ENCODE measurements at regions not wholly inside any gene's neighbourhood (a gene's known extent, or its start where the extent isn't known, plus 50 kb on each side); places are given as distances from the start of the nearest gene placed in this dataset.

GRCh38 chr12:125634813-125635212 is 569.6 kb downstream of the AACS start:
- Histone ChIP-seq H3K27me3 (replicated peaks in 2 of 5; ENCODE audit: control insufficient read depth in 4 of 5, insufficient read depth in 5 of 5, low read length in 4 of 5) (no peaks in the 10 kb centered on the region), H3K36me3 (ENCODE audit: control insufficient read depth in 4 of 4, insufficient read depth in 4 of 4, low read length in 3 of 4) (no peaks in the 10 kb centered on the region), H3K4me1 (ENCODE audit: control extremely low read depth in 1 of 4, control insufficient read depth in 4 of 4, insufficient read depth in 4 of 4, low read length in 3 of 4) (no peaks in the 10 kb centered on the region), H3K27ac (ENCODE audit: insufficient read depth in 1 of 2, low read depth in 1 of 2, low read length in 2 of 2, poor library complexity in 1 of 2, severe bottlenecking in 2 of 2) (no peak overlapping the region), H3K9me3 (ENCODE audit: control extremely low read depth in 1 of 5, control insufficient read depth in 4 of 5, insufficient read depth in 2 of 5, low read depth in 1 of 5, low read length in 4 of 5) (peaks cover 0 to 3% (median 0%) of the 10 kb centered on the region in 5 experiments), H3K4me3 (ENCODE audit: control insufficient read depth in 1 of 7, extremely low read depth in 1 of 7, insufficient read depth in 4 of 7, low read depth in 2 of 7, low read length in 6 of 7) (no peak overlapping the region)
- 100% methylated on average over 1 of the region's 1 CpG for WGBS (ENCODE audit: insufficient coverage)
- CTCF ChIA-PET, result no interaction called here
- DNase-seq, result no peak
- POLR2A ChIA-PET, result no interaction called here

- H3K36me3 ChIP-seq (ENCODE audit: control insufficient read depth in 4 of 4, insufficient read depth in 4 of 4, low read length in 3 of 4), result no peaks in the 10 kb centered on the region
- POLR2A ChIA-PET, result no interaction called here
- H3K4me3 ChIP-seq (ENCODE audit: control insufficient read depth in 1 of 7, extremely low read depth in 1 of 7, insufficient read depth in 4 of 7, low read depth in 2 of 7, low read length in 6 of 7), result no peak overlapping the region
- no peaks in the 10 kb centered on the region for H3K27me3 ChIP-seq (replicated peaks in 2 of 5; ENCODE audit: control insufficient read depth in 4 of 5, insufficient read depth in 5 of 5, low read length in 4 of 5)
- H3K9me3 ChIP-seq (ENCODE audit: control extremely low read depth in 1 of 5, control insufficient read depth in 4 of 5, insufficient read depth in 2 of 5, low read depth in 1 of 5, low read length in 4 of 5), result no peaks in the 10 kb centered on the region
- 92% methylated on average over 10 of the region's 13 CpGs for WGBS (ENCODE audit: insufficient coverage)
- CTCF ChIA-PET, result no interaction called here
- no peak overlapping the region for H3K27ac ChIP-seq (ENCODE audit: insufficient read depth in 1 of 2, low read depth in 1 of 2, low read length in 2 of 2, poor library complexity in 1 of 2, severe bottlenecking in 2 of 2)
- H3K4me1 ChIP-seq (ENCODE audit: control extremely low read depth in 1 of 4, control insufficient read depth in 4 of 4, insufficient read depth in 4 of 4, low read length in 3 of 4), result no peaks in the 10 kb centered on the region
- no peak for DNase-seq
These were observed 574.6 kb downstream of the AACS start for GRCh38 chr12:125639826-125640225.

- no peak for DNase-seq
- no peaks in the 10 kb centered on the region for H3K9me3 ChIP-seq (ENCODE audit: control extremely low read depth in 1 of 5, control insufficient read depth in 4 of 5, insufficient read depth in 2 of 5, low read depth in 1 of 5, low read length in 4 of 5)
- no peaks in the 10 kb centered on the region for H3K36me3 ChIP-seq (ENCODE audit: control insufficient read depth in 4 of 4, insufficient read depth in 4 of 4, low read length in 3 of 4)
- no peak overlapping the region for H3K27ac ChIP-seq (ENCODE audit: insufficient read depth in 1 of 2, low read depth in 1 of 2, low read length in 2 of 2, poor library complexity in 1 of 2, severe bottlenecking in 2 of 2)
- no peak overlapping the region for H3K4me3 ChIP-seq (ENCODE audit: control insufficient read depth in 1 of 7, extremely low read depth in 1 of 7, insufficient read depth in 4 of 7, low read depth in 2 of 7, low read length in 6 of 7)
- no peaks in the 10 kb centered on the region for H3K4me1 ChIP-seq (ENCODE audit: control extremely low read depth in 1 of 4, control insufficient read depth in 4 of 4, insufficient read depth in 4 of 4, low read length in 3 of 4)
- WGBS (ENCODE audit: insufficient coverage), result 100% methylated on average over 1 of the region's 2 CpGs
- ChIA-PET POLR2A (no interaction called here), CTCF (no interaction called here)
- H3K27me3 ChIP-seq (replicated peaks in 2 of 5; ENCODE audit: control insufficient read depth in 4 of 5, insufficient read depth in 5 of 5, low read length in 4 of 5), result peaks cover 0 to 3% (median 0%) of the 10 kb centered on the region in 5 experiments
These were observed 577.8 kb downstream of the AACS start for GRCh38 chr12:125643055-125643454.

GRCh38 chr12:125645724-125646123 is 580.5 kb downstream of the AACS start:
- DNase-seq, result no peak
- Histone ChIP-seq H3K9me3 (ENCODE audit: control extremely low read depth in 1 of 5, control insufficient read depth in 4 of 5, insufficient read depth in 2 of 5, low read depth in 1 of 5, low read length in 4 of 5) (no peaks in the 10 kb centered on the region), H3K36me3 (ENCODE audit: control insufficient read depth in 4 of 4, insufficient read depth in 4 of 4, low read length in 3 of 4) (no peaks in the 10 kb centered on the region), H3K4me3 (ENCODE audit: control insufficient read depth in 1 of 7, extremely low read depth in 1 of 7, insufficient read depth in 4 of 7, low read depth in 2 of 7, low read length in 6 of 7) (no peak overlapping the region), H3K27ac (ENCODE audit: insufficient read depth in 1 of 2, low read depth in 1 of 2, low read length in 2 of 2, poor library complexity in 1 of 2, severe bottlenecking in 2 of 2) (no peak overlapping the region), H3K4me1 (ENCODE audit: control extremely low read depth in 1 of 4, control insufficient read depth in 4 of 4, insufficient read depth in 4 of 4, low read length in 3 of 4) (no peaks in the 10 kb centered on the region), H3K27me3 (replicated peaks in 2 of 5; ENCODE audit: control insufficient read depth in 4 of 5, insufficient read depth in 5 of 5, low read length in 4 of 5) (peaks cover 0 to 3% (median 0%) of the 10 kb centered on the region in 5 experiments)
- CTCF ChIA-PET, result no interaction called here
- POLR2A ChIA-PET, result no interaction called here
- 88% methylated on average over 5 of the region's 5 CpGs for WGBS (ENCODE audit: insufficient coverage)

- DNase-seq, result no peak
- ChIA-PET CTCF (no interaction called here), POLR2A (no interaction called here)
- H3K4me1 ChIP-seq (ENCODE audit: control extremely low read depth in 1 of 4, control insufficient read depth in 4 of 4, insufficient read depth in 4 of 4, low read length in 3 of 4), result peaks cover 0 to 25% (median 6%) of the 10 kb centered on the region in 4 experiments
- no peaks in the 10 kb centered on the region for H3K36me3 ChIP-seq (ENCODE audit: control insufficient read depth in 4 of 4, insufficient read depth in 4 of 4, low read length in 3 of 4)
- no peak overlapping the region for H3K4me3 ChIP-seq (ENCODE audit: control insufficient read depth in 1 of 7, extremely low read depth in 1 of 7, insufficient read depth in 4 of 7, low read depth in 2 of 7, low read length in 6 of 7)
- H3K27me3 ChIP-seq (replicated peaks in 2 of 5; ENCODE audit: control insufficient read depth in 4 of 5, insufficient read depth in 5 of 5, low read length in 4 of 5), result peaks cover 0 to 3% (median 0%) of the 10 kb centered on the region in 5 experiments
- no peak overlapping the region for H3K27ac ChIP-seq (ENCODE audit: insufficient read depth in 1 of 2, low read depth in 1 of 2, low read length in 2 of 2, poor library complexity in 1 of 2, severe bottlenecking in 2 of 2)
- H3K9me3 ChIP-seq (ENCODE audit: control extremely low read depth in 1 of 5, control insufficient read depth in 4 of 5, insufficient read depth in 2 of 5, low read depth in 1 of 5, low read length in 4 of 5), result no peaks in the 10 kb centered on the region
- 98% methylated on average over 18 of the region's 19 CpGs for WGBS (ENCODE audit: insufficient coverage)
These were observed 585.4 kb downstream of the AACS start for GRCh38 chr12:125650587-125650986.

GRCh38 chr12:125651625-125652024 is 586.4 kb downstream of the AACS start:
- CTCF ChIA-PET, result interaction anchor here (0.6 kb wide), 1 partner anchor 484 kb away, joined by 4 read pairs; no protein-coding TSS in a partner anchor
- 100% methylated on average over 3 of the region's 4 CpGs for WGBS (ENCODE audit: insufficient coverage)

GRCh38 chr12:125652681-125653080 is 587.4 kb downstream of the AACS start:
- POLR2A ChIA-PET, result no interaction called here
- H3K4me3 ChIP-seq (ENCODE audit: control insufficient read depth in 1 of 7, extremely low read depth in 1 of 7, insufficient read depth in 4 of 7, low read depth in 2 of 7, low read length in 6 of 7), result no peak overlapping the region
- no peaks in the 10 kb centered on the region for H3K9me3 ChIP-seq (ENCODE audit: control extremely low read depth in 1 of 5, control insufficient read depth in 4 of 5, insufficient read depth in 2 of 5, low read depth in 1 of 5, low read length in 4 of 5)
- peaks cover 0 to 25% (median 6%) of the 10 kb centered on the region in 4 experiments for H3K4me1 ChIP-seq (ENCODE audit: control extremely low read depth in 1 of 4, control insufficient read depth in 4 of 4, insufficient read depth in 4 of 4, low read length in 3 of 4)
- H3K27ac ChIP-seq (ENCODE audit: insufficient read depth in 1 of 2, low read depth in 1 of 2, low read length in 2 of 2, poor library complexity in 1 of 2, severe bottlenecking in 2 of 2), result no peak overlapping the region
- CTCF ChIA-PET, result no interaction called here
- no peaks in the 10 kb centered on the region for H3K36me3 ChIP-seq (ENCODE audit: control insufficient read depth in 4 of 4, insufficient read depth in 4 of 4, low read length in 3 of 4)
- H3K27me3 ChIP-seq (replicated peaks in 2 of 5; ENCODE audit: control insufficient read depth in 4 of 5, insufficient read depth in 5 of 5, low read length in 4 of 5), result no peaks in the 10 kb centered on the region
- peak; percentile 76 to 93 (median 81) for DNase-seq
- 0% methylated on average over 5 of the region's 6 CpGs for WGBS (ENCODE audit: insufficient coverage)

More at GRCh38 chr12:125651625-125652024, 586.4 kb downstream of the AACS start:
- H3K36me3 ChIP-seq (ENCODE audit: control insufficient read depth in 4 of 4, insufficient read depth in 4 of 4, low read length in 3 of 4), result no peaks in the 10 kb centered on the region
- POLR2A ChIA-PET, result no interaction called here
- H3K4me1 ChIP-seq (ENCODE audit: control extremely low read depth in 1 of 4, control insufficient read depth in 4 of 4, insufficient read depth in 4 of 4, low read length in 3 of 4), result peaks cover 0 to 25% (median 6%) of the 10 kb centered on the region in 4 experiments
- H3K9me3 ChIP-seq (ENCODE audit: control extremely low read depth in 1 of 5, control insufficient read depth in 4 of 5, insufficient read depth in 2 of 5, low read depth in 1 of 5, low read length in 4 of 5), result no peaks in the 10 kb centered on the region
- H3K4me3 ChIP-seq (ENCODE audit: control insufficient read depth in 1 of 7, extremely low read depth in 1 of 7, insufficient read depth in 4 of 7, low read depth in 2 of 7, low read length in 6 of 7), result no peak overlapping the region
- no peak overlapping the region for H3K27ac ChIP-seq (ENCODE audit: insufficient read depth in 1 of 2, low read depth in 1 of 2, low read length in 2 of 2, poor library complexity in 1 of 2, severe bottlenecking in 2 of 2)
- no peaks in the 10 kb centered on the region for H3K27me3 ChIP-seq (replicated peaks in 2 of 5; ENCODE audit: control insufficient read depth in 4 of 5, insufficient read depth in 5 of 5, low read length in 4 of 5)
- no peak for DNase-seq

All from common myeloid progenitor, CD34-positive (primary cell).